SK-N-MC (cell line): ENCODE measurements at regions not wholly inside any gene's neighbourhood (a gene's known extent, or its start where the extent isn't known, plus 50 kb on each side); places are given as distances from the start of the nearest gene placed in this dataset.

Source experiments
- EZH2 ChIP-seq: fragments of 200-600 bp; sonication (generic); IDR thresholded peaks from one replicate; pipeline ENCODE4 v1.6.1; 2017; ENCODE audit warnings: antibody characterized with exemption
- FOXP2 ChIP-seq: optimal IDR thresholded peaks from 2 replicates; pipeline ENCODE3; 2011; ENCODE audit warnings: mild to moderate bottlenecking, moderate library complexity; ENCODE audit not compliant: insufficient read depth; ENCODE audit errors: extremely low read length, control extremely low read depth
- POLR2AphosphoS5 ChIP-seq: IDR thresholded peaks from 2 replicates; pipeline ENCODE4 v1.6.1; 2012; ENCODE audit warnings: mild to moderate bottlenecking, low read depth, low read length, borderline replicate concordance

DNA sequence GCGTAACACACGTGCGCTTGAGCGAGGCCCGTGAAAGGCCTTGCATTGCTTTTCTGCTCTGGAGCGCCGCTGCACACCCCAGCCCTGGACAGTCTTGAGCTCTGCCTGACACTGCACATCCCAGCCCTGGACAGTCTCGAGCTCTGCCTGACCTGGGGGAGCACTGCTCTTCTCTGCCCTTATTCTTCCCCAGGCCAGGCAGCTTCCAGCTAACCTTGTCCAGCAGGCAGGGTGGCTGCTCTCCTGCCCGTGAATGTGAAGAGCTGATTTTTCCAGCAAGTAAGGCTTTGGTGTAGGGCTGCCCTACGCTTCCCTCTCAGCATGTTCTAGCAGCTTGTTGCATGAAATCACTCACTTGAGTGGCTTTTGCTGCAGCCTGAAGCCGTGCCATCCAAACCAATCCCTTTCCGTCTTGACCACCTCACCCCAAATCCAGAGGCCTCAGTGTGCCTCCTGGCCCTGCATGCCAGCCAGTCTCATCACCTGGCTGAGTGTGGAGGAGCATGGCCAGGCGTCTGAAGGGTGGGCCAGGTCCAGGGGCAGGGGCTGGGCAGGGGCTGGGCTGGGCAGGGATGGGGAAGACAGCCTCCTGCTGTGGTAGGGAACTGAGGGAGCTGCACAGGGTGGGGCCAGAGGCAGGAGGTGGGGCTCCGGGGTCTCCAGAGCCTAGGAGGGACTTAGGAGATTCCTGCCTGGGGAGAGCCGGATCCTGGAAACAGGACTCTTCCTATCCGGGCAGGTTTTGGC is 89.5 kb upstream of the B3GAT1 start:
- no peak for TF ChIP-seq EZH2
- TF ChIP-seq POLR2AphosphoS5 = no peak
- TF ChIP-seq FOXP2 = no peak
